COLO668 (cell line): ENCODE measurements at regions not wholly inside any gene's neighbourhood (a gene's known extent, or its start where the extent isn't known, plus 50 kb on each side); places are given as distances from the start of the nearest gene placed in this dataset.

ENCODE experiments used
- DNase-seq: peaks from one replicate; lab custom pipeline; 2025; ENCODE audit not compliant: unreplicated experiment; lab: John Stamatoyannopoulos, UW

GRCh38 chr6:139855671-139856311 lies 481.3 kb upstream of the CITED2 start:
- no peak for DNase-seq

- DNase-seq, result no peak
These were observed 479.0 kb upstream of the CITED2 start for GRCh38 chr6:139853302-139853992.

GRCh38 chr6:139852488-139853140 lies 478.2 kb upstream of the CITED2 start:
- DNase-seq, result no peak

- no peak for DNase-seq
These were observed 477.6 kb upstream of the CITED2 start for GRCh38 chr6:139852067-139852466.

GRCh38 chr6:139851206-139851605 lies 476.8 kb upstream of the CITED2 start:
- DNase-seq, result no peak

GRCh38 chr6:139850512-139850911 lies 476.1 kb upstream of the CITED2 start:
- DNase-seq, result no peak

- DNase-seq, result no peak
These were observed 473.0 kb upstream of the CITED2 start for GRCh38 chr6:139847457-139847813.

GRCh38 chr6:139846538-139847456 lies 472.3 kb upstream of the CITED2 start:
- DNase-seq, result no peak

GRCh38 chr6:139844907-139845306 lies 470.5 kb upstream of the CITED2 start:
- no peak for DNase-seq

GRCh38 chr6:139841794-139842215 lies 467.4 kb upstream of the CITED2 start:
- DNase-seq, result no peak

- DNase-seq, result no peak
These were observed 465.2 kb upstream of the CITED2 start for GRCh38 chr6:139839506-139840156.

- DNase-seq, result no peak
These were observed 459.8 kb upstream of the CITED2 start for GRCh38 chr6:139834232-139834631.

- DNase-seq, result no peak
These were observed 459.1 kb upstream of the CITED2 start for GRCh38 chr6:139833592-139833991.

GRCh38 chr6:139832493-139833305 lies 458.3 kb upstream of the CITED2 start:
- DNase-seq, result no peak

- DNase-seq, result no peak
These were observed 455.1 kb upstream of the CITED2 start for GRCh38 chr6:139829576-139829975.

- DNase-seq, result no peak
These were observed 454.5 kb upstream of the CITED2 start for GRCh38 chr6:139828751-139829519.

GRCh38 chr6:139825935-139826374 lies 451.5 kb upstream of the CITED2 start:
- DNase-seq, result no peak

- DNase-seq, result no peak
These were observed 450.4 kb upstream of the CITED2 start for GRCh38 chr6:139824864-139825263.

- DNase-seq, result no peak
These were observed 449.3 kb upstream of the CITED2 start for GRCh38 chr6:139823808-139824126.
